GM19043 (cell line): ENCODE measurements at regions not wholly inside any gene's neighbourhood (a gene's known extent, or its start where the extent isn't known, plus 50 kb on each side); places are given as distances from the start of the nearest gene placed in this dataset.
"Not testable (repeated sequence)": the region's sequence is repeated elsewhere in the genome, so short reads cannot be mapped to it uniquely, and the experiment has no call there.

Experiments used
- ATAC-seq: cut with Tn5 transposase; IDR thresholded peaks from one replicate; pipeline ENCODE4 v1.9.1; 2021; ENCODE audit warnings: low read depth; ENCODE audit not compliant: unreplicated experiment

- ATAC-seq = not testable (repeated sequence)
Observed at GRCh38 chr14:45634651-45635441, 381.8 kb upstream of the MIS18BP1 start.

- ATAC-seq = no peak
Observed at GRCh38 chr14:45633220-45633984, 380.4 kb upstream of the MIS18BP1 start.

GRCh38 chr14:45621731-45622130, 368.7 kb upstream of the MIS18BP1 start:
- ATAC-seq = no peak

- ATAC-seq = no peak
Observed at GRCh38 chr14:45619831-45620230, 366.8 kb upstream of the MIS18BP1 start.

- ATAC-seq = no peak
Observed at GRCh38 chr14:45610318-45610717, 357.3 kb upstream of the MIS18BP1 start.

GRCh38 chr14:45587142-45587541, 334.1 kb upstream of the MIS18BP1 start:
- no peak for ATAC-seq

- ATAC-seq = no peak
Observed at GRCh38 chr14:45559626-45560025, 306.6 kb upstream of the MIS18BP1 start.

- ATAC-seq = no peak
Observed at GRCh38 chr14:45558183-45558582, 305.2 kb upstream of the MIS18BP1 start.

GRCh38 chr14:45553981-45554380, 301.0 kb upstream of the MIS18BP1 start:
- ATAC-seq = no peak

- not testable (repeated sequence) for ATAC-seq
Observed at GRCh38 chr14:45551240-45551820, 298.3 kb upstream of the MIS18BP1 start.

- ATAC-seq = no peak
Observed at GRCh38 chr14:45531022-45531421, 278.0 kb upstream of the MIS18BP1 start.

GRCh38 chr14:45526715-45527549, 273.9 kb upstream of the MIS18BP1 start:
- no peak for ATAC-seq

GRCh38 chr14:45519766-45520165, 266.8 kb upstream of the MIS18BP1 start:
- no peak for ATAC-seq

- ATAC-seq = no peak
Observed at GRCh38 chr14:45492876-45493275, 239.9 kb upstream of the MIS18BP1 start.

- no peak for ATAC-seq
Observed at GRCh38 chr14:45491914-45492313, 238.9 kb upstream of the MIS18BP1 start.

GRCh38 chr14:45486599-45486998, 233.6 kb upstream of the MIS18BP1 start:
- ATAC-seq = no peak

- ATAC-seq = no peak
Observed at GRCh38 chr14:45467023-45467422, 214.0 kb upstream of the MIS18BP1 start.

GRCh38 chr14:45434221-45434620, 181.2 kb upstream of the MIS18BP1 start:
- no peak for ATAC-seq

GRCh38 chr14:45426685-45427282, 173.8 kb upstream of the MIS18BP1 start:
- ATAC-seq = no peak

GRCh38 chr14:45406942-45407341, 153.9 kb upstream of the MIS18BP1 start:
- ATAC-seq = no peak
